ENCODE measurements at regions not wholly inside any gene's neighbourhood (a gene's known extent, or its start where the extent isn't known, plus 50 kb on each side); places are given as distances from the start of the nearest gene placed in this dataset.

DNA sequence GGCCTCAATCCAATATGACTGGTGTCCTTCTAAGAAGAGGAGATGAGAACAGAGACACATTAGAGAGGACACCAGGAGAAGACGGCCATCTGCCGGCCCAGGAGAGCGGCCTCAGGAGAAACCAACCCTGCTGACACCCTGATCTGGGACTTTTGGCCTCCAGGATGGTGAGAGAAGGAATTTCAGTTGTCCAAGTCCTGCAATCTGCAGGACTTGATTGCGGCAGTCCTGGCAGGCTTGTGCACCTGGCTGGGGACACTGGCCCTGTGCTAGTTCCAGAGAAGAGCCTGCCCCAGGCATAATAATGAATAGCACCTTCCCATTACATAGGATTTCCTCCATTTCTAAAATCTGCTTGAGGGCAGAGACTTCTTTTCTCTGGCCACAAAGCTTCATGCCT, 409.9 kb upstream of the SHH start:
- Histone ChIP-seq H3K4me1 (no peaks in the 10 kb centered on the region), H3K27ac (no peak overlapping the region), H3K36me3 (no peaks in the 10 kb centered on the region), H3K27me3 (no peaks in the 10 kb centered on the region), H3K9me3 (no peaks in the 10 kb centered on the region), H3K4me3 (no peak overlapping the region)
- DNase-seq (ENCODE audit: low spot score in 2 of 2) = peak in 1 of 2 donors; percentile 15
- 88% methylated on average over 4 of the region's 4 CpGs for WGBS
- TF ChIP-seq POLR2AphosphoS5 (IDR thresholded peaks at IDR 0.05) (no peak), EP300 (IDR thresholded peaks at IDR 0.05) (no peak), POLR2A (IDR thresholded peaks at IDR 0.05) (no peak)
- TF ChIP-seq, protein P1, sequence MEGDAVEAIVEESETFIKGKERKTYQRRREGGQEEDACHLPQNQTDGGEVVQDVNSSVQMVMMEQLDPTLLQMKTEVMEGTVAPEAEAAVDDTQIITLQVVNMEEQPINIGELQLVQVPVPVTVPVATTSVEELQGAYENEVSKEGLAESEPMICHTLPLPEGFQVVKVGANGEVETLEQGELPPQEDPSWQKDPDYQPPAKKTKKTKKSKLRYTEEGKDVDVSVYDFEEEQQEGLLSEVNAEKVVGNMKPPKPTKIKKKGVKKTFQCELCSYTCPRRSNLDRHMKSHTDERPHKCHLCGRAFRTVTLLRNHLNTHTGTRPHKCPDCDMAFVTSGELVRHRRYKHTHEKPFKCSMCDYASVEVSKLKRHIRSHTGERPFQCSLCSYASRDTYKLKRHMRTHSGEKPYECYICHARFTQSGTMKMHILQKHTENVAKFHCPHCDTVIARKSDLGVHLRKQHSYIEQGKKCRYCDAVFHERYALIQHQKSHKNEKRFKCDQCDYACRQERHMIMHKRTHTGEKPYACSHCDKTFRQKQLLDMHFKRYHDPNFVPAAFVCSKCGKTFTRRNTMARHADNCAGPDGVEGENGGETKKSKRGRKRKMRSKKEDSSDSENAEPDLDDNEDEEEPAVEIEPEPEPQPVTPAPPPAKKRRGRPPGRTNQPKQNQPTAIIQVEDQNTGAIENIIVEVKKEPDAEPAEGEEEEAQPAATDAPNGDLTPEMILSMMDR (IDR thresholded peaks at IDR 0.05) = no peak

DNA sequence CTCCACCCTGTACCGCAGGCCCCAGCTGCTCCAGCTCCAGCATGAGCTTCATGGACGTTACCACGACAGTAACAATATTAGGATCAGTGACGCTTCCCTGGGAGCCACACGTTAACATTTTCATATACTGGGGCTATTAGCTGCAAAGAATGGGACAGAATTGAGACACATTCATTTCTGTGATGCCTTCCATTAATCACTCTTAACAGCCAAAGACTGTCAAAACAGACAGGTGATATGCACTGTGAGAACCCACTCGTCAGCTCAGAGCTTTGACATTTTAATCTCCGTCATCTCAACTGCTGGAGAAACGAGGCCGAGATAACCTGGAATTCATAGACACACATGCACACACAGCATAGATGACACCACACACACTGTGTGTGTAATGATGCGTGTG, 408.4 kb upstream of the SHH start:
- no peak overlapping the region for H3K4me3 ChIP-seq
- H3K27me3 ChIP-seq = no peaks in the 10 kb centered on the region
- DNase-seq (ENCODE audit: low spot score in 2 of 2) = no peak
- H3K27ac ChIP-seq = no peak overlapping the region
- no peaks in the 10 kb centered on the region for H3K4me1 ChIP-seq
- TF ChIP-seq, protein P1 (IDR thresholded peaks at IDR 0.05) = no peak
- TF ChIP-seq POLR2A (IDR thresholded peaks at IDR 0.05) (no peak), POLR2AphosphoS5 (IDR thresholded peaks at IDR 0.05) (no peak), EP300 (IDR thresholded peaks at IDR 0.05) (no peak)
- no peaks in the 10 kb centered on the region for H3K36me3 ChIP-seq
- no peaks in the 10 kb centered on the region for H3K9me3 ChIP-seq
- 79% methylated on average over 10 of the region's 10 CpGs for WGBS

DNA sequence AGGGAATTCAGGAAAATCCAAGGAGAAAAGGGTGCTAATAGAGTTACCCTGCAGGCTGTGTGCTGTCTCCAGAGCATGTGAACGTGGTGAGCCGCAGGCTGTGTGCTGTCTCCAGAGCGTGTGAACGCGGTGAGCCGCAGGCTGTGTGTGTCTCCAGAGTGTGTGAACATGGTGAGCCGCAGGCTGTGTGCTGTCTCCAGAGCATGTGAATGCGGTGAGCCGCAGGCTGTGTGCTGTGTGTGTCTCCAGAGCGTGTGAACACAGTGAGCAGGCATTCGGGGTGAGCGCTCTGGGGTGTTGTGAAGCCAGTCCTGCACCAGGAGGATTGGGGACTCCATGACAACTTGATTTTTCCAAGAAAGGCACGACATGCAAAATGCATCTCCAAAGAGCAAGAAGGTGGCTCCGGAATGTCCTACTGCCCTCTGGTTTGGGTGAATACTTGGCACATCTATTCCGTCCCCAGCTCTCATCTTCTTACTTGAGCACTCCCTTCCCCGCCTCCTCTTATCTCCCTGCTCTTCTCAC, 407.9 kb upstream of the SHH start:
- Histone ChIP-seq H3K36me3 (no peaks in the 10 kb centered on the region), H3K27me3 (no peaks in the 10 kb centered on the region), H3K27ac (no peak overlapping the region), H3K4me1 (no peaks in the 10 kb centered on the region), H3K9me3 (no peaks in the 10 kb centered on the region), H3K4me3 (no peak overlapping the region)
- 80% methylated on average over 16 of the region's 16 CpGs for WGBS
- TF ChIP-seq, protein P1 (IDR thresholded peaks at IDR 0.05) = no peak
- TF ChIP-seq EP300 (IDR thresholded peaks at IDR 0.05) = no peak
- TF ChIP-seq POLR2A (IDR thresholded peaks at IDR 0.05) = no peak
- no peak for TF ChIP-seq POLR2AphosphoS5 (IDR thresholded peaks at IDR 0.05)
- no peak for DNase-seq (ENCODE audit: low spot score in 2 of 2)

DNA sequence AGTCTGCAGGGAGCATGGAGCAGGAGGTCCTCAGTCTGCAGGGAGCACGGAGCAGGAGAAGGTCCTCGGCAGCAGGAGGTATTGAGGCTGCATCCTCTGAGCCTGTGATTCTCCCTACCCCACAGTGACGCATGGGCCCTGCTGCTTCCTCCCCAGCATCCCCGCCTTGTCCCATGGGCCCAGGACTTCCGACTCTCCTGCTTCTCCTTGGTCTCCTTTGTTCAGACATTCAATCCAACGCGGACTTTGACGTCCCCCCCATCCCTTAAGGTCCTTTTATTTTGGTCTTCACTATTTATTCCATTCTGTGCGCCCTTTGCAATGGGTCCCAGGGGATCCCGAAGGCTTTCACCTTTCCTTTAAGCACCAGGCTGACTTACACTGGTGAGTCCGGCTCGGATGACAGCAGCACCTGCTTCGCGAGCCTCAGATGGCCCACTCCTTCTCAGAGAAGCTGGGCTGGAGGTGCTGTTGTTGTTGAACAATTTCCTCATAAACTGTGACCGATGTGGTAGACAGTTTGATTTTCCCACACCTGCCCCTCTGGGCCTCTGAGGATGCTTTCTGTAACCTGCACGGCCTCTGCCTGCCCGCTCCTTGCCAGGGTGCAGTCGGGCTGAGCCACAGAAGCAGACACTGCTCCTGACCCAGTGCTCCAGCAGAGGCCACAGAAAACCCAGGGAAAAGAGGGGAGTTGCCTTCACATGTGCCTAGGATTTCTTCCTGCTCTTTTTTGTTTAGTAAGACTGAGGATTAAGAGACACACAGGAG, 407.2 kb upstream of the SHH start:
- DNase-seq (ENCODE audit: low spot score in 2 of 2) = no peak

More for the DNA sequence above, 407.2 kb upstream of the SHH start:
- Histone ChIP-seq H3K27me3 (no peaks in the 10 kb centered on the region), H3K27ac (no peak overlapping the region), H3K9me3 (no peaks in the 10 kb centered on the region), H3K4me1 (no peaks in the 10 kb centered on the region), H3K4me3 (no peak overlapping the region), H3K36me3 (no peaks in the 10 kb centered on the region)
- 85% methylated on average over 18 of the region's 18 CpGs for WGBS
- TF ChIP-seq, protein P1 (IDR thresholded peaks at IDR 0.05) = no peak
- no peak for TF ChIP-seq EP300 (IDR thresholded peaks at IDR 0.05)
- no peak for TF ChIP-seq POLR2A (IDR thresholded peaks at IDR 0.05)
- TF ChIP-seq POLR2AphosphoS5 (IDR thresholded peaks at IDR 0.05) = no peak

Measured in suprapubic skin (tissue), 4 donors.